ENCODE measurements at regions not wholly inside any gene's neighbourhood (a gene's known extent, or its start where the extent isn't known, plus 50 kb on each side); places are given as distances from the start of the nearest gene placed in this dataset.

GRCh38 chr5:61619289-61619688 lies 287.2 kb downstream of the ZSWIM6 start:
- no peak for DNase-seq
- Histone ChIP-seq H3K4me1 (no peaks in the 10 kb centered on the region), H3K9me3 (no peaks in the 10 kb centered on the region), H3K4me3 (no peak overlapping the region), H3K27me3 (ENCODE audit: low read depth) (no peaks in the 10 kb centered on the region), H3K36me3 (no peaks in the 10 kb centered on the region), H3K27ac (no peak overlapping the region)
- no peak for ATAC-seq
- TF ChIP-seq, protein P1, sequence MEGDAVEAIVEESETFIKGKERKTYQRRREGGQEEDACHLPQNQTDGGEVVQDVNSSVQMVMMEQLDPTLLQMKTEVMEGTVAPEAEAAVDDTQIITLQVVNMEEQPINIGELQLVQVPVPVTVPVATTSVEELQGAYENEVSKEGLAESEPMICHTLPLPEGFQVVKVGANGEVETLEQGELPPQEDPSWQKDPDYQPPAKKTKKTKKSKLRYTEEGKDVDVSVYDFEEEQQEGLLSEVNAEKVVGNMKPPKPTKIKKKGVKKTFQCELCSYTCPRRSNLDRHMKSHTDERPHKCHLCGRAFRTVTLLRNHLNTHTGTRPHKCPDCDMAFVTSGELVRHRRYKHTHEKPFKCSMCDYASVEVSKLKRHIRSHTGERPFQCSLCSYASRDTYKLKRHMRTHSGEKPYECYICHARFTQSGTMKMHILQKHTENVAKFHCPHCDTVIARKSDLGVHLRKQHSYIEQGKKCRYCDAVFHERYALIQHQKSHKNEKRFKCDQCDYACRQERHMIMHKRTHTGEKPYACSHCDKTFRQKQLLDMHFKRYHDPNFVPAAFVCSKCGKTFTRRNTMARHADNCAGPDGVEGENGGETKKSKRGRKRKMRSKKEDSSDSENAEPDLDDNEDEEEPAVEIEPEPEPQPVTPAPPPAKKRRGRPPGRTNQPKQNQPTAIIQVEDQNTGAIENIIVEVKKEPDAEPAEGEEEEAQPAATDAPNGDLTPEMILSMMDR (IDR thresholded peaks at IDR 0.05), result no peak
- intact Hi-C loops (cut with DNase I), result no loop called here

DNA sequence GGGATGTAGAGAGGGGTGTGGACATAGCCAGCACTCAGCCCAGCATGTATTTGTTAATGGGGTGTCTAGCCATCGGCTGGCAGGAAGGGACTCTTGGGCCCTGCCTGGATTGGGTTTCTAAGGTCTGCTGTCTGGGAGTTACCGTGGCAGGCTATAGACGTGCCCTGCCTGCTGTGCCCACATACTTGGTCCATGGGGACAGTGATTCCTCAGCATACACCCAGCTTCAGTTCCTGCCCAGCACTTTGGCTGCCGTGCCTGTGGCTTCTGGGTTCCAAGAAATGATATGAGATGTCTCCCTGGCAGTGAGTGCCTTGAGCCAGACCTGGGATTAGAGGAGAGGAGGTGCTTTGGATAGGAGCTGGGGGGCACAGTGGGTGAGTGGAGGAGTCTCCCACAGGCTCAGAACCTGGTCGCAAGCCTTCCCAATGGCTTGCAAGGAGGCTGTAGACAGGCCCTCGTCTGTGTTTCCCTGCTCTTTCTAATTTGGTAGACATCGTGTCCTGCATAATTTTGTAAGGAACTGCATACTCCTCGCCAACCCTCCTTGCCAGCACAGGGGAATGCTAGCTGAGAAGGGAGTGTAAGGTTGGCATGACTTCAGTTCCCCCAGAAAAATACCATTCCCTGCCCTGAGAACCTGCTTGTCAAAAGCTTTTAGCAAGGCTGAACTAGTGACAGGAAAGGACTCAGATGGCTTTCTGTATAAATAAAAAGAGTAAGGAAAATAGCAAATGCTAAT lies 287.9 kb downstream of the ZSWIM6 start:
- ATAC-seq, result no peak
- H3K4me1 ChIP-seq, result no peaks in the 10 kb centered on the region
- no peak for DNase-seq
- H3K36me3 ChIP-seq, result no peaks in the 10 kb centered on the region
- no peak overlapping the region for H3K27ac ChIP-seq
- TF ChIP-seq, protein P1 (IDR thresholded peaks at IDR 0.05), result no peak
- intact Hi-C loops (cut with DNase I), result no loop called here
- H3K27me3 ChIP-seq (ENCODE audit: low read depth), result no peaks in the 10 kb centered on the region
- H3K9me3 ChIP-seq, result no peaks in the 10 kb centered on the region
- H3K4me3 ChIP-seq, result no peak overlapping the region

DNA sequence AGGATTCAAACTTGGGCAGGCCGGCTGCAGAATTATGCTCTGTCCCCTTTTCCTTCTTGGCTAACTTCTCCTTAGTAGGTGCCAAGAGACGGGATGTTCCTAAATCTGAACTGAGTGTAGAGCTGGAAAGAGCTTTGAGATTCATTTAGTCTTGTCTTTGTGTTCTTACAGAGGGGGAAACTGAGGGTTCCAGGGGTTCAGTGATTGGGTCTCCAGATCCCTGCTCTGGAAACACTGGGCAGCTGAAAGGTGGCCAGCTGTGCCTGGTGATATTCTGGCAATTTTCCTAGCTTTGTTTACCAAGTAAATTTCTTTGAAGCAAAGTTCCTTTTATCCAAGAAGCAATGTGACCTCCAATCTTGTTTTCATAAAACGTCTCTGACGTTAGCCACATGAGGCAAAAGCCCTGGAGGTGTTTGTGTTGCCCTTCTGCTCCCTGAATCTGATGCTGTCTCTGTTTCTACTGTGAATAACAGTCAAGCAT lies 288.7 kb downstream of the ZSWIM6 start:
- DNase-seq (no peak), ATAC-seq (no peak)
- no peaks in the 10 kb centered on the region for H3K27me3 ChIP-seq (ENCODE audit: low read depth)
- no peak overlapping the region for H3K27ac ChIP-seq
- H3K36me3 ChIP-seq, result no peaks in the 10 kb centered on the region
- H3K4me3 ChIP-seq, result no peak overlapping the region
- TF ChIP-seq, protein P1 (IDR thresholded peaks at IDR 0.05), result no peak
- H3K9me3 ChIP-seq, result no peaks in the 10 kb centered on the region
- H3K4me1 ChIP-seq, result no peaks in the 10 kb centered on the region
- intact Hi-C loops (cut with DNase I), result no loop called here

- no peaks in the 10 kb centered on the region for H3K9me3 ChIP-seq
- ATAC-seq, result no peak
- H3K36me3 ChIP-seq, result no peaks in the 10 kb centered on the region
- no peaks in the 10 kb centered on the region for H3K27me3 ChIP-seq (ENCODE audit: low read depth)
- DNase-seq, result no peak
- TF ChIP-seq, protein P1 (IDR thresholded peaks at IDR 0.05), result no peak
- H3K27ac ChIP-seq, result no peak overlapping the region
- no peaks in the 10 kb centered on the region for H3K4me1 ChIP-seq
- intact Hi-C loops (cut with DNase I), result no loop called here
- no peak overlapping the region for H3K4me3 ChIP-seq
Observed at GRCh38 chr5:61621202-61621650, 289.2 kb downstream of the ZSWIM6 start.

DNA sequence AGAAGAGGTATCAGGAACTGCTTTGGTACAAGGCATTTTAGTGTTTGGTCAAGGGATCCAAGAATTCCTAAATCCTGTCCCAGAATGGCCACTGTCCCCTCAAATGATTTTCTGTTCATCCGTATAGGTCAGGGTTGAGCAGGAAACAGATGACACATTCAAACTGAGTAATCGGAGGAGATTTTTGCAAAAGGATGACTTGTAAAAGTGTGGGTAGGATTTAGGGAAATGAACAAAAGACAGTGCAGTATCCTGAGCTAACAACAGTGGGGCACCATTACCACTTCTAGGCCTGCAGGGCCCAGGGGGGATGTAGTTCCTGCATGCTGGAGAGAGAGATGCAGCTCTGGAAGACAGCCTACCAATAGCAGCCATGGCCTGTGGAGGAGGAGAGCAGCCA lies 290.1 kb downstream of the ZSWIM6 start:
- no peak overlapping the region for H3K27ac ChIP-seq
- ATAC-seq, result no peak
- H3K9me3 ChIP-seq, result no peaks in the 10 kb centered on the region
- TF ChIP-seq, protein P1 (IDR thresholded peaks at IDR 0.05), result no peak
- DNase-seq, result no peak
- no peaks in the 10 kb centered on the region for H3K36me3 ChIP-seq
- H3K4me1 ChIP-seq, result no peaks in the 10 kb centered on the region
- H3K4me3 ChIP-seq, result no peak overlapping the region
- no peaks in the 10 kb centered on the region for H3K27me3 ChIP-seq (ENCODE audit: low read depth)
- intact Hi-C loops (cut with DNase I), result no loop called here

Measured in lower lobe of right lung (tissue), 2 donors.